ENCODE measurements at regions not wholly inside any gene's neighbourhood (a gene's known extent, or its start where the extent isn't known, plus 50 kb on each side); places are given as distances from the start of the nearest gene placed in this dataset.

DNA sequence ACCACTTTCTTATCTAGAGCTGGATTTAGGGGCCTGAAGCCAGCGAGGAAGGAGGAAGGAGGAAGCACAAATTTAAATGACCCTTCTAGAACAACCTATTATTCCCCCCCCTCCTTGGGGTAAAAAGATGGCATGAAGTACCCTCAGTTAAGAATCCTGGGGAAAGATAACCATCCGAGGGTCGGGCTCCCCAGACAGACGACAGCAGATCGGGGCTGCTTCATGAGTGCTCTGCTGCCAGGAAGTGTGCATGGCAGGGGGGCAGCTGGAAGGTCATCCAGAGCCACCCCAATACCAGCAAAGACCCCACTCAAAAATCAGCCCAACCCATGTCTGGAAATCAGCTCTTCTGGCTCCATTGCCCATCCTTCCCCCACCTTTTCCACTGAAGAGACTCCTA is 207.5 kb downstream of the CTTN start:
- no peaks in the 10 kb centered on the region for H3K36me3 ChIP-seq (ENCODE audit: insufficient read depth, low read length, poor library complexity, severe bottlenecking)
- H3K4me3 ChIP-seq (ENCODE audit: low read depth, low read length, poor library complexity, severe bottlenecking): no peak overlapping the region
- H3K27ac ChIP-seq (ENCODE audit: low read depth, low read length, poor library complexity, severe bottlenecking): no peak overlapping the region
- TF ChIP-seq, protein P1, sequence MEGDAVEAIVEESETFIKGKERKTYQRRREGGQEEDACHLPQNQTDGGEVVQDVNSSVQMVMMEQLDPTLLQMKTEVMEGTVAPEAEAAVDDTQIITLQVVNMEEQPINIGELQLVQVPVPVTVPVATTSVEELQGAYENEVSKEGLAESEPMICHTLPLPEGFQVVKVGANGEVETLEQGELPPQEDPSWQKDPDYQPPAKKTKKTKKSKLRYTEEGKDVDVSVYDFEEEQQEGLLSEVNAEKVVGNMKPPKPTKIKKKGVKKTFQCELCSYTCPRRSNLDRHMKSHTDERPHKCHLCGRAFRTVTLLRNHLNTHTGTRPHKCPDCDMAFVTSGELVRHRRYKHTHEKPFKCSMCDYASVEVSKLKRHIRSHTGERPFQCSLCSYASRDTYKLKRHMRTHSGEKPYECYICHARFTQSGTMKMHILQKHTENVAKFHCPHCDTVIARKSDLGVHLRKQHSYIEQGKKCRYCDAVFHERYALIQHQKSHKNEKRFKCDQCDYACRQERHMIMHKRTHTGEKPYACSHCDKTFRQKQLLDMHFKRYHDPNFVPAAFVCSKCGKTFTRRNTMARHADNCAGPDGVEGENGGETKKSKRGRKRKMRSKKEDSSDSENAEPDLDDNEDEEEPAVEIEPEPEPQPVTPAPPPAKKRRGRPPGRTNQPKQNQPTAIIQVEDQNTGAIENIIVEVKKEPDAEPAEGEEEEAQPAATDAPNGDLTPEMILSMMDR (conservative IDR thresholded peaks at IDR 0.05; ENCODE audit: low read depth, low read length): no peak
- TF ChIP-seq EZH2 (IDR thresholded peaks at IDR 0.05; ENCODE audit: borderline replicate concordance, low read depth, low read length, poor library complexity, severe bottlenecking): no peak
- H3K4me1 ChIP-seq (ENCODE audit: insufficient read depth, low read length, poor library complexity, severe bottlenecking): peaks cover 8% of the 10 kb centered on the region
- H3K27me3 ChIP-seq (replicated peaks; ENCODE audit: insufficient read depth, low read depth, low read length, poor library complexity): no peaks in the 10 kb centered on the region
- ChIA-PET CTCF (no interaction called here), POLR2A (ENCODE audit: low non-redundant PET) (no interaction called here)
- no peak for DNase-seq (ENCODE audit: low spot score)
- no TSS peak for BruUV-seq (replicated peaks)
- intact Hi-C loops (cut with micrococcal nuclease; ENCODE audit: unreplicated experiment): no loop called here
- H3K9me3 ChIP-seq (ENCODE audit: low read depth, low read length, poor library complexity, severe bottlenecking): no peaks in the 10 kb centered on the region

DNA sequence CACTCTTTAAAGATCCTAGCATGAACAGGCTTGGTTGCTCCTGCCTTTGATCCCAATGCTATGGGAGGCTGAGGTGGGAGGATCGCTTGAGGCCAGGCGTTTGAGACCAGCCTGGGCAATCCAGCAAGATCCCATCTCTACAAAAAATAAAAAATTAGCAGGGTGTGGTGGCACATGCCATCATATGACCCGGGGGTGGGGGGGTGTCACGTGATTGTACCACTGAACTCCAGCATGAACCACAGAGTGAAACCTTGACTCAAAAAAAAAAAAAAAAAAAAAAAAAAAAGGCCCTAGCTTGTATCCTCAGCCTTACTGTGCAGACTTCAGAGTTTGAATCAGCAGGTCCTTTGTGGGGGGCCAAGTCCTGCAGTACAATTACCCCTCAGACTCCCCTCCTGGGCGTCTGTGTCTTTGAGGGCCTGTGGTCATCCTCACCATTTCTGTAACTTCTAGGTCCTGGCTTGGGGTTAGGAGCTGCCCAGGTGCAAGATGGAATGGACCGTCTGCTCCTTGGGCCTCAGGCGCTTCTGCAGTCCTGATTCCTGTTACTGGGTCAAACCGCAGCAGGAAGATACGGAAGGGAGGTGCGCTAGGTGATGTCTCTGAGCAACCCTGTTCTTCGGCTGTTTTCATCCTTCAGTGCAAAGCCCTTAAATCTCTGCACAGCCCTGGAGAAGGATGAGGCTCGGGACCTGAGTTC is 208.1 kb downstream of the CTTN start:
- Histone ChIP-seq H3K9me3 (ENCODE audit: low read depth, low read length, poor library complexity, severe bottlenecking) (no peaks in the 10 kb centered on the region), H3K27me3 (replicated peaks; ENCODE audit: insufficient read depth, low read depth, low read length, poor library complexity) (no peaks in the 10 kb centered on the region), H3K36me3 (ENCODE audit: insufficient read depth, low read length, poor library complexity, severe bottlenecking) (no peaks in the 10 kb centered on the region), H3K4me3 (ENCODE audit: low read depth, low read length, poor library complexity, severe bottlenecking) (no peak overlapping the region), H3K27ac (ENCODE audit: low read depth, low read length, poor library complexity, severe bottlenecking) (no peak overlapping the region), H3K4me1 (ENCODE audit: insufficient read depth, low read length, poor library complexity, severe bottlenecking) (peaks cover 14% of the 10 kb centered on the region)
- no peak for DNase-seq (ENCODE audit: low spot score)
- no TSS peak for BruUV-seq (replicated peaks)
- POLR2A ChIA-PET (ENCODE audit: low non-redundant PET): interaction anchor here (0.6 kb wide), 1 partner anchor 349 kb away, joined by 16 read pairs; no protein-coding TSS in a partner anchor
- CTCF ChIA-PET: no interaction called here
- intact Hi-C loops (cut with micrococcal nuclease; ENCODE audit: unreplicated experiment): no loop called here
- TF ChIP-seq, protein P1 (conservative IDR thresholded peaks at IDR 0.05; ENCODE audit: low read depth, low read length): no peak
- no peak for TF ChIP-seq EZH2 (IDR thresholded peaks at IDR 0.05; ENCODE audit: borderline replicate concordance, low read depth, low read length, poor library complexity, severe bottlenecking)

DNA sequence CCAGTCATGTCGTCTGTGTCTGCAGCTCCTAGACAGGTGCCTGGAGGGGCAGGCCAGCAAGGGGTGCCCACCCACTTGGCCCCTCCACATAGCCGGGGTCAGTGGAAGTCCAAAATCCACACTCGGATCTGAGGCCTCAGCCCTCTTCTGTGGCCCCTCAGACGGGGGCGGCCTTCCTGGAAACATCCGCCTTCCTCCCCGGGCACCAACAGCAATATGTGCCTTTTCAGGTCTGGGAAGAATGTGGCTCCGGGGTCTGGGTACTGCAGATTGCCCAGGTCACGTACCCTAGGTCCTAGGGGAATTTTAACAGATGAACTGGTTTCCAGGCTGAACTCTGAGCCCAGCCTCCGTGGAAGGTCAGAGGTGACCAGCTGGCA is 208.6 kb downstream of the CTTN start:
- DNase-seq (ENCODE audit: low spot score): no peak
- Histone ChIP-seq H3K4me3 (ENCODE audit: low read depth, low read length, poor library complexity, severe bottlenecking) (no peak overlapping the region), H3K9me3 (ENCODE audit: low read depth, low read length, poor library complexity, severe bottlenecking) (no peaks in the 10 kb centered on the region), H3K27me3 (replicated peaks; ENCODE audit: insufficient read depth, low read depth, low read length, poor library complexity) (no peaks in the 10 kb centered on the region), H3K27ac (ENCODE audit: low read depth, low read length, poor library complexity, severe bottlenecking) (no peak overlapping the region), H3K36me3 (ENCODE audit: insufficient read depth, low read length, poor library complexity, severe bottlenecking) (no peaks in the 10 kb centered on the region), H3K4me1 (ENCODE audit: insufficient read depth, low read length, poor library complexity, severe bottlenecking) (peaks cover 19% of the 10 kb centered on the region)
- POLR2A ChIA-PET (ENCODE audit: low non-redundant PET): interaction anchor here (0.6 kb wide), 1 partner anchor 350 kb away, joined by 16 read pairs; no protein-coding TSS in a partner anchor
- BruUV-seq (replicated peaks): no TSS peak
- intact Hi-C loops (cut with micrococcal nuclease; ENCODE audit: unreplicated experiment): no loop called here
- TF ChIP-seq EZH2 (IDR thresholded peaks at IDR 0.05; ENCODE audit: borderline replicate concordance, low read depth, low read length, poor library complexity, severe bottlenecking): no peak
- TF ChIP-seq, protein P1 (conservative IDR thresholded peaks at IDR 0.05; ENCODE audit: low read depth, low read length): no peak
- CTCF ChIA-PET: no interaction called here

Data from A673 (cell line).